HepG2 (cell line): ENCODE measurements at regions not wholly inside any gene's neighbourhood (a gene's known extent, or its start where the extent isn't known, plus 50 kb on each side); places are given as distances from the start of the nearest gene placed in this dataset.

ENCODE experiments used
- KAT7 ChIP-seq: IDR thresholded peaks from 2 replicates; pipeline ENCODE4 v1.6.1; 2018; ENCODE audit warnings: borderline replicate concordance, missing compliant biosample characterization
- RERE ChIP-seq: IDR thresholded peaks from 2 replicates; pipeline ENCODE4 v1.6.1; 2016; ENCODE audit warnings: low read depth, missing genetic modification reagents, missing compliant biosample characterization
- WIZ ChIP-seq: sonication (generic); formaldehyde crosslinking; IDR thresholded peaks from 2 replicates; pipeline ENCODE4 v1.5.1; 2020; ENCODE audit warnings: mild to moderate bottlenecking, missing genetic modification reagents
- ZBTB2 ChIP-seq: sonication (generic); formaldehyde crosslinking; IDR thresholded peaks from 2 replicates; pipeline ENCODE4 v1.8.0; 2022; ENCODE audit warnings: low read depth, missing genetic modification reagents
- ZNF382 ChIP-seq: sonication (generic); formaldehyde crosslinking; IDR thresholded peaks from 2 replicates; pipeline ENCODE4 v1.5.0; 2020; ENCODE audit warnings: missing genetic modification reagents, mild to moderate bottlenecking, borderline replicate concordance
- ZNF407 ChIP-seq: sonication (generic); formaldehyde crosslinking; IDR thresholded peaks from one replicate; pipeline ENCODE4 v1.5.1; 2020; ENCODE audit warnings: mild to moderate bottlenecking, missing genetic modification reagents; ENCODE audit errors: not compliant biosample characterization
- ZNF558 ChIP-seq: sonication (generic); formaldehyde crosslinking; IDR thresholded peaks from 2 replicates; pipeline ENCODE4 v1.9.0; 2022; ENCODE audit warnings: mild to moderate bottlenecking, missing genetic modification reagents, borderline replicate concordance
- ZNF670 ChIP-seq: sonication (generic); formaldehyde crosslinking; IDR thresholded peaks from 2 replicates; pipeline ENCODE4 v1.8.0; 2022; ENCODE audit warnings: mild to moderate bottlenecking, missing genetic modification reagents, borderline replicate concordance
- ZNF678 ChIP-seq: sonication (generic); formaldehyde crosslinking; IDR thresholded peaks from 2 replicates; pipeline ENCODE4 v1.4.0; 2020; ENCODE audit warnings: mild to moderate bottlenecking, missing genetic modification reagents
- ZNF703 ChIP-seq: sonication (generic); formaldehyde crosslinking; IDR thresholded peaks from 2 replicates; pipeline ENCODE4 v1.5.1; 2020; ENCODE audit warnings: missing genetic modification reagents, mild to moderate bottlenecking, moderate library complexity, borderline replicate concordance
- ZNF724P ChIP-seq: sonication (generic); formaldehyde crosslinking; IDR thresholded peaks from 2 replicates; pipeline ENCODE4 v1.8.0; 2022; ENCODE audit warnings: missing genetic modification reagents, borderline replicate concordance
- ZSCAN22 ChIP-seq: sonication (generic); formaldehyde crosslinking; IDR thresholded peaks from 2 replicates; pipeline ENCODE4 v1.4.0; 2020; ENCODE audit warnings: mild to moderate bottlenecking, missing genetic modification reagents
- TF ChIP-seq, protein P1 (sequence below): sonication (generic); formaldehyde crosslinking; IDR thresholded peaks from 2 replicates; pipeline ENCODE4 v1.8.1; 2023; ENCODE audit warnings: mild to moderate bottlenecking, missing genetic modification reagents, borderline replicate concordance

GRCh38 chr3:126267169-126267975, 87.0 kb upstream of the ALDH1L1 start (continued):
- TF ChIP-seq ZNF407 (peak; percentile 12), KAT7 (no peak), ZSCAN22 (CRISPR knock-in tag) (no peak), ZNF670 (no peak), ZNF678 (CRISPR knock-in tag) (no peak), ZNF703 (CRISPR knock-in tag) (no peak), ZNF558 (CRISPR knock-in tag) (no peak; the same call in 1 of the 2 replicates), ZBTB2 (CRISPR knock-in tag) (no peak), WIZ (CRISPR knock-in tag) (no peak), ZNF724P (CRISPR knock-in tag) (peak; percentile 80; the same call in 1 of the 2 replicates), RERE (peak; percentile 32; the same call in 1 of the 2 replicates), ZNF382 (CRISPR knock-in tag) (no peak)
- TF ChIP-seq, protein P1, sequence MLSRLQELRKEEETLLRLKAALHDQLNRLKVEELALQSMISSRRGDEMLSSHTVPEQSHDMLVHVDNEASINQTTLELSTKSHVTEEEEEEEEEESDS (CRISPR knock-in tag), result no peak
